ENCODE measurements at regions not wholly inside any gene's neighbourhood (a gene's known extent, or its start where the extent isn't known, plus 50 kb on each side); places are given as distances from the start of the nearest gene placed in this dataset.
"Not testable (repeated sequence)": the region's sequence is repeated elsewhere in the genome, so short reads cannot be mapped to it uniquely, and the experiment has no call there.

DNA sequence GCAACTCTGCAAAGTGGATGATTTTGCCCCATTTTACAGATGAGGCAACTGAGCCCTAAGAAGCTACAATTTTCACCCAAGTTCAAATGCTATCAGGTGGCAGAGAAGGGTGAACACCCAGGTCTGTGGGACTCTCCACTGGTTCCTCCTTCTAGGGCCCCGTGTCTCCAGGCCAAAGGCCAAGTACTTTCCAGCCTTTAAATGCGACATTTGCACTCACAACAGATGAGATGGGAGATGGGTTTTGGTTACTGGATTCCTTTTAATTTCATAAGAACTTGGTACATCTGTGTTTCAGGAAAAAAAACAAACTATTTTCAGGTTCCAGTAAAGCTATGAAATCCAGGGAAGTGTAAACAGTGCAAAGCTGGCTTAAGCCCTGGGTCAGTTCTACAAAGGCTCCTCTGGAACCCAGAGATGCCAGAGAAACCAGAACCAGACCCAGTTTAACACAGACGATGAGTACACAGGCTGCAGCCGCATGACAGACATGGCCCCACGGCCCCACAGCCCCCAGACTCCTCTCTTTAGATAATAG is 361.7 kb downstream of the ANAPC1 start:
- intact Hi-C loops (cut with DNase I) = no loop called here
- Histone ChIP-seq H3K27ac (no peak overlapping the region), H3K4me1 (peaks cover 0 to 6% of the 10 kb centered on the region in 2 donors), H3K36me3 (no peaks in the 10 kb centered on the region), H3K27me3 (no peaks in the 10 kb centered on the region), H3K9me3 (no peaks in the 10 kb centered on the region), H3K4me3 (replicated peaks in 1 of 3) (no peak overlapping the region)
- WGBS, 2 donors = 82 to 86% methylated on average over 5 of the region's 5 CpGs
- TF ChIP-seq CTCF (IDR thresholded peaks at IDR 0.05) (no peak), POLR2A (IDR thresholded peaks at IDR 0.05) (no peak)
- no peak for DNase-seq

DNA sequence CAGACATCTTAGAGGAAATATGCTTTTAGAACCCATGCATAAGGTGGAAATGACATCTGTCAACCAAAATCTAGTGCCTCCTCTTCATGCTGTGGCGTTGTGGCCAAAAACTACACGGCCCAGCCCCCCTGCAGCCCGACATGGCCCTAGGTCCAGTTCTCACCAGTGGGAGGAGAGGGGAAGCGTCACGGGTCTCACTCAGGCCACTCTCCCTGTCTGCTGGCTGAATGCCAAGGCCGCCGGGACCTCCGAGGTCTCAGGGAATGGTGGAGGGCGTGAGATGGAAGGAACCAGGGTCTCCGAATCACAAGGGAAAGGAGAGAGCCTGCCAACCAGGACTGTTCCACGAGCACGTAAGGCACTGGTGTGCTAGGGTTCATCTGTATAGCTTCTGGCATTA is 361.0 kb downstream of the ANAPC1 start:
- Histone ChIP-seq H3K36me3 (no peaks in the 10 kb centered on the region), H3K27me3 (no peaks in the 10 kb centered on the region), H3K4me3 (replicated peaks in 1 of 3) (no peak overlapping the region), H3K4me1 (peaks cover 0 to 6% of the 10 kb centered on the region in 2 donors), H3K27ac (no peak overlapping the region), H3K9me3 (no peaks in the 10 kb centered on the region)
- DNase-seq = no peak
- WGBS, 2 donors = 46 to 63% methylated on average over 12 of the region's 12 CpGs
- TF ChIP-seq POLR2A (IDR thresholded peaks at IDR 0.05) = no peak
- no peak for TF ChIP-seq CTCF (IDR thresholded peaks at IDR 0.05)
- intact Hi-C loops (cut with DNase I) = no loop called here

- H3K27me3 ChIP-seq; H3K4me3 ChIP-seq (replicated peaks in 1 of 3); H3K9me3 ChIP-seq; H3K27ac ChIP-seq; DNase-seq; intact Hi-C loops (cut with DNase I); H3K4me1 ChIP-seq; H3K36me3 ChIP-seq: not testable (repeated sequence)
- WGBS, 2 donors = 90 to 93% methylated on average over 3 to 4 of the region's 4 CpGs
Observed at GRCh38 chr2:111525026-111525425, 359.0 kb downstream of the ANAPC1 start.

DNA sequence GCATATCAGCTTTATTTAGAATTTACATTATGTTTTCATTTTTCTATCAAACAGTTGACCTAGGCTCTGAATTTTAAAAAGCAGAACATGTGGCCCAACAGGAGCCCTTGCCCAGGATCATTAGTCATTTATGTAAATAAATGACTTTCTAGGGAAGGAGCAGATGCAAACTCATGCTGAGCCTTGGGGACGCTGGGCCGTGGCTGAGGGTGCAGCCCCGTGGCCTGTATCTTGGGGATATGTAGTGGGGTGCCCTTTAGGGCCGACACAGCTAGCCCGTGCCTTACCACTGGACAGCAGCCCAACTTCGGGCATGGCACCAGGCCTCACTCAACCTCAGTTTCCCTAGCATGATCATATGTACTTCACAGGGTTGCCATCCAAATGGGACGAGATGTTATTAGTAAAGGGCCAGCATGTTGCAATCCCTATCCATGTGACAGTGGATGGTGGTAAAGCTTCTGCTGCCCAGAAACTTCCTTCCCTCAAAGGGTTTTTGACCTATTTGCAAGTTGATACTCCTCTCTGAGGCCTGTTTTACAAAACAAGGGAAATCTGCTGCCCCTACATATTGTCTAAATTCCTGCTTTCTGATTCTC is 357.9 kb downstream of the ANAPC1 start:
- H3K27me3 ChIP-seq; intact Hi-C loops (cut with DNase I); DNase-seq; H3K9me3 ChIP-seq; H3K36me3 ChIP-seq; H3K4me1 ChIP-seq; H3K4me3 ChIP-seq (replicated peaks in 1 of 3); H3K27ac ChIP-seq: not testable (repeated sequence)
- 77 to 97% methylated on average over 3 to 5 of the region's 7 CpGs for WGBS, 2 donors

- H3K4me3 ChIP-seq (replicated peaks in 1 of 3); H3K27ac ChIP-seq; DNase-seq; H3K27me3 ChIP-seq; H3K9me3 ChIP-seq; H3K36me3 ChIP-seq; intact Hi-C loops (cut with DNase I); H3K4me1 ChIP-seq: not testable (repeated sequence)
- 94 to 96% methylated on average over 6 to 7 of the region's 10 CpGs for WGBS, 2 donors
Observed at GRCh38 chr2:111527707-111528400, 356.1 kb downstream of the ANAPC1 start.

- H3K27me3 ChIP-seq; H3K4me3 ChIP-seq (replicated peaks in 1 of 3); intact Hi-C loops (cut with DNase I); H3K4me1 ChIP-seq; H3K36me3 ChIP-seq; H3K9me3 ChIP-seq; H3K27ac ChIP-seq; DNase-seq: not testable (repeated sequence)
- WGBS, 2 donors = 89 to 91% methylated on average over 3 of the region's 4 CpGs
Observed at GRCh38 chr2:111529022-111529421, 355.0 kb downstream of the ANAPC1 start.

- H3K36me3 ChIP-seq = not testable (repeated sequence)
Observed at GRCh38 chr2:111530239-111530965, 353.6 kb downstream of the ANAPC1 start.

GRCh38 chr2:111532682-111533556 is 351.1 kb downstream of the ANAPC1 start:
- 41 to 43% methylated on average over 2 of the region's 14 CpGs for WGBS, 2 donors
- DNase-seq; H3K36me3 ChIP-seq; H3K27me3 ChIP-seq; H3K4me3 ChIP-seq (replicated peaks in 1 of 3); intact Hi-C loops (cut with DNase I); H3K9me3 ChIP-seq; H3K4me1 ChIP-seq: not testable (repeated sequence)
- H3K27ac ChIP-seq = peak overlapping the region in 2 of 3 donors; percentile 51 to 73

More at GRCh38 chr2:111530239-111530965, 353.6 kb downstream of the ANAPC1 start:
- H3K27me3 ChIP-seq; intact Hi-C loops (cut with DNase I); DNase-seq; H3K27ac ChIP-seq; H3K4me1 ChIP-seq; H3K9me3 ChIP-seq; H3K4me3 ChIP-seq (replicated peaks in 1 of 3): not testable (repeated sequence)
- 81 to 96% methylated on average over 3 to 5 of the region's 5 CpGs for WGBS, 2 donors

All from thyroid gland (tissue), 4 donors.